ENCODE measurements at regions not wholly inside any gene's neighbourhood (a gene's known extent, or its start where the extent isn't known, plus 50 kb on each side); places are given as distances from the start of the nearest gene placed in this dataset.
"Not testable (repeated sequence)": the region's sequence is repeated elsewhere in the genome, so short reads cannot be mapped to it uniquely, and the experiment has no call there.

DNA sequence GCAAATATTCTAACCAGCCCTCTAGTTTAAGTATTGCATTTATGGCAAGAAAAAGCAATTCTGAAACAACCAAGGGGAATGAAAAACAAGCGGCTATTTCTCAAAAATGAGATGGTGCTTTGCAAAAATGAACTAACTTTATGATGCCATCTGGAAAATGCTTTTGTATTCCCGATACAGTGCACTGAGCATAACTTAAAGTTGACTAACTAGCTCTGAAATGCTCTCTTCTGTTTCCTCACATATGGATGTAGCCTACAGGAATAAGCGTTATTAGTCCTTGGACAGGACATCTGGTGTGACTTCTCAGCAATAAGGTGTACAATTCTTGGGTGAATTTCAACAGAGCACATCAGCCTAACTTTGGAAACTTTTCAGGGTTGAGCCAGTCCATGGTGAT, 228.2 kb upstream of the DDI1 start:
- H3K27me3 Mint-ChIP-seq (ENCODE audit: insufficient read depth) = no peaks in the 10 kb centered on the region
- no peak overlapping the region for H3K27ac Mint-ChIP-seq
- TF ChIP-seq, protein P1, sequence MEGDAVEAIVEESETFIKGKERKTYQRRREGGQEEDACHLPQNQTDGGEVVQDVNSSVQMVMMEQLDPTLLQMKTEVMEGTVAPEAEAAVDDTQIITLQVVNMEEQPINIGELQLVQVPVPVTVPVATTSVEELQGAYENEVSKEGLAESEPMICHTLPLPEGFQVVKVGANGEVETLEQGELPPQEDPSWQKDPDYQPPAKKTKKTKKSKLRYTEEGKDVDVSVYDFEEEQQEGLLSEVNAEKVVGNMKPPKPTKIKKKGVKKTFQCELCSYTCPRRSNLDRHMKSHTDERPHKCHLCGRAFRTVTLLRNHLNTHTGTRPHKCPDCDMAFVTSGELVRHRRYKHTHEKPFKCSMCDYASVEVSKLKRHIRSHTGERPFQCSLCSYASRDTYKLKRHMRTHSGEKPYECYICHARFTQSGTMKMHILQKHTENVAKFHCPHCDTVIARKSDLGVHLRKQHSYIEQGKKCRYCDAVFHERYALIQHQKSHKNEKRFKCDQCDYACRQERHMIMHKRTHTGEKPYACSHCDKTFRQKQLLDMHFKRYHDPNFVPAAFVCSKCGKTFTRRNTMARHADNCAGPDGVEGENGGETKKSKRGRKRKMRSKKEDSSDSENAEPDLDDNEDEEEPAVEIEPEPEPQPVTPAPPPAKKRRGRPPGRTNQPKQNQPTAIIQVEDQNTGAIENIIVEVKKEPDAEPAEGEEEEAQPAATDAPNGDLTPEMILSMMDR (IDR thresholded peaks at IDR 0.05) = no peak
- H3K36me3 Mint-ChIP-seq (ENCODE audit: low read depth) = no peaks in the 10 kb centered on the region
- no peak for DNase-seq
- no peak overlapping the region for H3K4me3 Mint-ChIP-seq
- peaks cover 67% of the 10 kb centered on the region for H3K4me1 Mint-ChIP-seq (ENCODE audit: low read depth)
- no peaks in the 10 kb centered on the region for H3K9me3 Mint-ChIP-seq

GRCh38 chr11:103811870-103812455, 224.5 kb upstream of the DDI1 start:
- Mint-ChIP-seq H3K27ac (no peak overlapping the region), H3K9me3 (no peaks in the 10 kb centered on the region), H3K27me3 (ENCODE audit: insufficient read depth) (no peaks in the 10 kb centered on the region; the same call in 1 of the 2 replicates), H3K36me3 (ENCODE audit: low read depth) (peaks cover 5% of the 10 kb centered on the region; the same call in 1 of the 2 replicates), H3K4me3 (no peak overlapping the region), H3K4me1 (ENCODE audit: low read depth) (peaks cover 33% of the 10 kb centered on the region)
- TF ChIP-seq, protein P1 (IDR thresholded peaks at IDR 0.05) = no peak
- DNase-seq = no peak

DNA sequence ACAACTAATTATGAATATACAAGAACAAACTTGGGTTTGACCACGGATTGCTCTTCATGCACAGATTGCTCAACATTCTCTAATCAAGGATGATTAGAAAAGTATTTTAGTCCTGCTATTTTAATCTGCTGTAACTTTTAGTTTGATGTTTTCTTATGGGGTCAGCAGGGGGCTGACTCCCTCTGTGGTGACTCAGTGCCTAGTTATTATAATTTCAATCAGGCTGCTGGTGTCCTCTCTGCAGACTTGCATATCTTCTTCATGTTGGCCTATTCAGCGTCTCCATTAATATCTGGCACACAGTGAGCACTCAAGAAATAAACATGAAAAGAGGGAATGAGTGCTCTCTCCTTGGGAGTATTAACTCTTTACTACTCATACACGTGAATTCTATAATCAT, 223.8 kb upstream of the DDI1 start:
- Mint-ChIP-seq H3K9me3 (no peaks in the 10 kb centered on the region), H3K27me3 (ENCODE audit: insufficient read depth) (no peaks in the 10 kb centered on the region; the same call in 1 of the 2 replicates), H3K36me3 (ENCODE audit: low read depth) (peaks cover 5% of the 10 kb centered on the region; the same call in 1 of the 2 replicates), H3K4me3 (no peak overlapping the region), H3K4me1 (ENCODE audit: low read depth) (peaks cover 26% of the 10 kb centered on the region), H3K27ac (no peak overlapping the region)
- no peak for DNase-seq
- TF ChIP-seq, protein P1 (IDR thresholded peaks at IDR 0.05) = no peak

DNA sequence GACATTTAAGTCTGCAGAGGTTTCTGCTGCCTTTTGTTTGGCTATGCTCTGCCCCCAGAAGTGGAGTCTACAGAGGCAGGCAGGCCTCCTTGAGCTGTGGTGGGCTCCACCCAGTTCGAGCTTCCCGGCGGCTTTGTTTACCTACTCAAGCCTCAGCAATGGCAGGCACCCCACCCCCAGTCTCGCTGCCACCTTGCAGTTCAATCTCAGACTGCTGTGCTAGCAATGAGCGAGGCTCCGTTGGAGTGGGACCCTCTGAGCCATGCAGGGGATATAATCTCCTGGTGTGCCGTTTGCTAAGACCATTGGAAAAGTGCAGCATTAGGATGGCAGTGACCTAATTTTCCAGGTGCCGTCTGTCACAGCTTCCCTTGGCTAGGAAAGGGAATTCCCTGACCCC, 216.1 kb upstream of the DDI1 start:
- H3K9me3 Mint-ChIP-seq; H3K4me1 Mint-ChIP-seq (ENCODE audit: low read depth); H3K4me3 Mint-ChIP-seq; DNase-seq; H3K27me3 Mint-ChIP-seq (ENCODE audit: insufficient read depth); H3K27ac Mint-ChIP-seq: not testable (repeated sequence)
- H3K36me3 Mint-ChIP-seq (ENCODE audit: low read depth) = peaks cover 11% of the 10 kb centered on the region; the same call in 1 of the 2 replicates

DNA sequence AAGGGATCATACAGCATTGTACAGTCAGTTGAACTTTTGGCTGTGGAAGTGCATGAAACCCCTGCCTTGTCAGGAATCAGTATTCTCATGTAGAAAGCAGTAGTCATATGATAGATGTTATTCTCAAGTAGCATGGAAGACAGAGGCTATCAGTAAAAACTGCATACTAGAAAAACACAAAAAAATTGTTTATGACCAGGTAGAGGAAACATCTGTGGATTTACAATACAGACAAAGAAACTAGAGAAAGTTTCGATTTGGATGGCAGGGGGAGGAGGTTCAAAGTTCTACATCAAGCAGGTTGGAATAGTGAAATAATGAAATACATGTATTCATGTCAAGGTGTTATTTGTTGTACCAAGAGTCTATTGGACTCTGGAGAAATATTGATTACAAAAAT, 212.3 kb upstream of the DDI1 start:
- TF ChIP-seq, protein P1 (IDR thresholded peaks at IDR 0.05) = no peak
- Mint-ChIP-seq H3K9me3 (no peaks in the 10 kb centered on the region), H3K27me3 (ENCODE audit: insufficient read depth) (peaks cover 4% of the 10 kb centered on the region; the same call in 1 of the 2 replicates), H3K27ac (no peak overlapping the region), H3K36me3 (ENCODE audit: low read depth) (peaks cover 6% of the 10 kb centered on the region; the same call in 1 of the 2 replicates), H3K4me3 (no peak overlapping the region), H3K4me1 (ENCODE audit: low read depth) (no peaks in the 10 kb centered on the region)
- DNase-seq = no peak

GRCh38 chr11:103825469-103825868, 211.0 kb upstream of the DDI1 start:
- Mint-ChIP-seq H3K9me3 (no peaks in the 10 kb centered on the region), H3K4me3 (no peak overlapping the region), H3K4me1 (ENCODE audit: low read depth) (no peaks in the 10 kb centered on the region), H3K36me3 (ENCODE audit: low read depth) (no peaks in the 10 kb centered on the region), H3K27me3 (ENCODE audit: insufficient read depth) (peaks cover 3% of the 10 kb centered on the region; the same call in 1 of the 2 replicates), H3K27ac (no peak overlapping the region)
- no peak for DNase-seq
- TF ChIP-seq, protein P1 (IDR thresholded peaks at IDR 0.05) = no peak

Data from HFFc6 (cell line).